ENCODE measurements at regions not wholly inside any gene's neighbourhood (a gene's known extent, or its start where the extent isn't known, plus 50 kb on each side); places are given as distances from the start of the nearest gene placed in this dataset.

GRCh38 chr10:62491597-62491996 is 117.4 kb downstream of the ZNF365 start:
- ChIA-PET CTCF (interaction anchor here (0.6 to 2.2 kb wide), 13 partner anchors 11 to 670 kb away, joined by 3 to 12 read pairs (median 3); no protein-coding TSS in a partner anchor), POLR2A (no interaction called here)
- Histone ChIP-seq H3K27ac (no peak overlapping the region), H3K4me2 (no peak overlapping the region), H3K4me1 (no peaks in the 10 kb centered on the region), H3K4me3 (no peak overlapping the region), H3K9me3 (no peaks in the 10 kb centered on the region)
- DNase-seq (ENCODE audit: low read depth in 1 of 2, low spot score in 1 of 2) (no peak), ATAC-seq (no peak), FAIRE-seq (no peak)
- TF ChIP-seq USF2 (IDR thresholded peaks at IDR 0.05) (no peak), ZC3H11A (IDR thresholded peaks at IDR 0.05) (no peak), TP53 (CRISPR knock-in tag; IDR thresholded peaks at IDR 0.05) (no peak), RAD21 (conservative IDR thresholded peaks at IDR 0.05 in 1 of 2, IDR thresholded peaks at IDR 0.05 in 1 of 2) (no peak), HEYL (CRISPR knock-in tag; IDR thresholded peaks at IDR 0.05) (no peak), NR3C1 (IDR thresholded peaks at IDR 0.05) (no peak)

GRCh38 chr10:62492012-62492869 is 118.1 kb downstream of the ZNF365 start:
- Histone ChIP-seq H3K4me1 (no peaks in the 10 kb centered on the region), H3K4me2 (no peak overlapping the region), H3K4me3 (no peak overlapping the region), H3K27ac (no peak overlapping the region), H3K9me3 (no peaks in the 10 kb centered on the region)
- DNase-seq (ENCODE audit: low read depth in 1 of 2, low spot score in 1 of 2) = peak in 1 of 2 experiments; percentile 57
- ChIA-PET CTCF (interaction anchor here (0.6 to 2.2 kb wide), 14 partner anchors 12 to 669 kb away, joined by 3 to 12 read pairs (median 3); no protein-coding TSS in a partner anchor), POLR2A (no interaction called here)
- ATAC-seq = peak; percentile 56 to 65; a peak in 4 of 6 replicates
- FAIRE-seq = peak; percentile 65
- WGBS (ENCODE audit: missing lambda C conversion rate) = 74% methylated on average over 5 of the region's 5 CpGs
- TF ChIP-seq NFE2L2 (conservative IDR thresholded peaks at IDR 0.05; ENCODE audit: low read length) (no peak), RAD21 (conservative IDR thresholded peaks at IDR 0.05 in 1 of 2, IDR thresholded peaks at IDR 0.05 in 1 of 2) (peak; percentile 60 to 62; a peak in 4 of 5 replicates), ELK1 (IDR thresholded peaks at IDR 0.05; ENCODE audit: low read depth, low read length) (no peak), SMC3 (IDR thresholded peaks at IDR 0.05) (peak; percentile 72), CTCF (IDR thresholded peaks at IDR 0.05) (peak; percentile 52), BHLHE40 (IDR thresholded peaks at IDR 0.05; ENCODE audit: low read depth, low read length) (no peak)

GRCh38 chr10:62492870-62493180 is 118.7 kb downstream of the ZNF365 start:
- ChIA-PET CTCF (interaction anchor here (0.7 to 2.2 kb wide), 3 partner anchors 10 to 665 kb away, joined by 3 to 12 read pairs (median 4); no protein-coding TSS in a partner anchor), POLR2A (no interaction called here)
- TF ChIP-seq CHD4 (IDR thresholded peaks at IDR 0.05; ENCODE audit: borderline replicate concordance) (no peak), MYC (IDR thresholded peaks at IDR 0.05; ENCODE audit: borderline replicate concordance, low read length) (no peak), BCL3 (IDR thresholded peaks at IDR 0.05) (no peak), CHD2 (IDR thresholded peaks at IDR 0.05; ENCODE audit: low read length, partially characterized antibody) (no peak), RCOR1 (IDR thresholded peaks at IDR 0.05; ENCODE audit: low read depth, low read length) (no peak), JUN (IDR thresholded peaks at IDR 0.05) (no peak), MAX (IDR thresholded peaks at IDR 0.05) (no peak), FOXS1 (CRISPR knock-in tag; IDR thresholded peaks at IDR 0.05) (no peak), EP300 (IDR thresholded peaks at IDR 0.05) (no peak), RFX5 (IDR thresholded peaks at IDR 0.05) (no peak), CBX2 (IDR thresholded peaks at IDR 0.05; ENCODE audit: borderline replicate concordance, low read depth) (no peak), NPAS2 (CRISPR knock-in tag; IDR thresholded peaks at IDR 0.05; ENCODE audit: borderline replicate concordance) (no peak), ZC3H11A (IDR thresholded peaks at IDR 0.05) (no peak), E2F6 (IDR thresholded peaks at IDR 0.05; ENCODE audit: borderline replicate concordance, low read depth) (no peak)
- DNase-seq (ENCODE audit: low read depth in 1 of 2, low spot score in 1 of 2) = no peak
- 47% methylated on average over 3 of the region's 3 CpGs for WGBS (ENCODE audit: missing lambda C conversion rate)
- H3K9me3 ChIP-seq = no peaks in the 10 kb centered on the region
- H3K4me3 ChIP-seq = no peak overlapping the region
- H3K27ac ChIP-seq = no peak overlapping the region
- H3K4me1 ChIP-seq = no peaks in the 10 kb centered on the region
- ATAC-seq = no peak
- no peak for FAIRE-seq
- no peak overlapping the region for H3K4me2 ChIP-seq
